NCI-H1105 (cell line): ENCODE measurements at regions not wholly inside any gene's neighbourhood (a gene's known extent, or its start where the extent isn't known, plus 50 kb on each side); places are given as distances from the start of the nearest gene placed in this dataset.
"Not testable (repeated sequence)": the region's sequence is repeated elsewhere in the genome, so short reads cannot be mapped to it uniquely, and the experiment has no call there.

Experiments
- DNase-seq: peaks from one replicate; lab custom pipeline; 2025; lab: John Stamatoyannopoulos, UW

DNA sequence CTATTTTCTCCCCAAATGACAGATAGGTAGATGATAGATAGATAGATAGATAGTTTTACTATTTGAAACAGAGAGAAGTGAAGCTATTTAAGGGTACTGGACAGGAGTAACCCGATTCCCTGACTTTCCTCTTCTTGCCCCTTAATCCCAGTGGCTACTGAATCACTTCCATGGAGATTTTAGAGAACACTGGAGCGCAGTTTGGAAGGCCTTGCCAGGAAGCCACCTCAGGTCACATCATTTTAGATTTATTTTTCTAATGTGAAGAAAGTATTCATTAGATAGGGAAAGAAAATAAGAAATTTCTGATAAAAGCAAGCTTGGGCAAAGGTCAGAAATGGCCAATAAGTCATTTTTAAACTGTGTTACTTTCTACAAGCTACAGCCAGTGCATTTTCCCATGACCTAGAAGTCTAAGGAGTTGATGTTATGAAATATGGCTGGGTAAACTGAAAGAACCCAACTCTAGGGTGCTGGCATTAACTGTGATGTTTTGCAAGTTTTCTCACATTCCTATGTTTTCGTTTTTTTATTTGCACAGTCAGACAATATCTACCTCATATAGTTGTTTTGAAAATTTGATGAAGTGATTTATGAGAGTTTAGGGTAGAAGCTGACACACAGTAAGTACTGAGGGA lies 544.7 kb upstream of the PTGER4 start:
- DNase-seq, result no peak

DNA sequence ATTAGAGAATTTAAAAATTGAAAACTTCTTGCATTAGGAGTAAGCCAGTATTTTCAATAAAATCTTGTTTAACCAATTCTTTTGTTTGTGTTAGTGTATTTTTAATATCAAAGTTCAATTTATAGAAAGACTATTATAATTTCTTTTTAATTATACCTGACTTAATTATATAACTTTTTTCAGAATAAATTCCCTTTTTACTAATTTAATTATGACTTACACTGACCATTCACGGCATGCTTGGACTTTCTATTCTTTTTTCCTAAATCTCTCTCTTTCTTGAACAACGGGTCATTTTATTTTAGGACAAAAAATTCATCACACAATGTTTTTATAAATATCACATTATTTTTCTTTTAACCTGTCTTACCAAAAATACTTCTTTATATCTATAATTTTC lies 555.3 kb upstream of the PTGER4 start:
- no peak for DNase-seq

DNA sequence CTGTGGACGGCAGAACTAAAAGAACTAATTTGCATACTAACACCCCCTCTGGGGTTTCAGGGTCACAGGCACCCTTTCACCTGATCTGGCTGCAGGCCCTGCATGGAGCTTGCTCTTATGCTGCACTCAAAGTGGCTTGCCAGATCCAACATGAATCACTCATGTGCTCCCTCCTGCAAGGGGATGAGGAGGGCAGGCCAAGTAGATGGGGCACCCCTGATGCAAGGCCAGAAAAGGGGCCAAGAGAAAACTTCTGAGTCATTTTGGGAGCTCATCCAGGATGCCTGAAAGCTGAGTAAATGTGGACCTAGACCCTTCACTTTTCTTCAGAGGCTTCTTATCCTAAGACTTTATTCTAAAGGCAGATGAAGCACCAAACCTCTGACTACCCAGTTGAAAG lies 558.5 kb upstream of the PTGER4 start:
- no peak for DNase-seq

DNA sequence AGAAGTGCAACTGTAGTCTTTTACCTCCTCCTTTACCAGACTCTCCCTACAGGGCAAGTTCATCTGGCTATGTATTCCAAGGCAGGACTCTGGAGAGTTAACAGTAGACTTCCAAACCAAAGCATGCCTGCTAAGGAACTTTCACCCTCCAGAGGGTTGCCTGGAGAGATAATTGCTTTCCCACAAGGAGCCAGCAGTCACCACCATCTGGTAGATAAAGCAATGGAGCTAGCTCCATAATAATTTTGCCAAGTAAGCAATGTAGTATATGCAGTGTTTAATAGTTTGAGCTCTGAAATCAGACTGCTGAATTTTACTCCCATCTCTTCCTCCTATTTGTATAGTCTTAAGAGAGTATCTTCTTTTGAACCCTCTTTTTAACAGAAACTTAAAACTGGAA lies 566.8 kb upstream of the PTGER4 start:
- no peak for DNase-seq

DNA sequence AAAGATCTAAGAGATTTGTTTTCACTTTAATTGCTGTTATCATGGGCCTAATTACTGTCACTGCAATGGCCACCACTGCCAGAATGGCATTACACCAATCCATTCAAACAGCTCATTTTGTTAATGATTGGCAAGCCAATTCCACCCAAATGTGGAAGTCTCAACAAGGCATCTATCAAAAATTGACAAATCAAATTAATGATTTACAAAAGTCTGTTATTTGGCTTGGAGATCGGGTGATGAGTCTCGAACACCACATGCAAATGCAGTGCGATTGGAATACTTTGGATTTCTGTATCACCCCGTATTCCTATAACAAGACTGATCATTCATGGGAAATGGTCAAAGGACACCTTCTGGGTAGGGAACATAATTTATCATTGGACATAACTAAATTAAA lies 568.7 kb upstream of the PTGER4 start:
- DNase-seq, result not testable (repeated sequence)

DNA sequence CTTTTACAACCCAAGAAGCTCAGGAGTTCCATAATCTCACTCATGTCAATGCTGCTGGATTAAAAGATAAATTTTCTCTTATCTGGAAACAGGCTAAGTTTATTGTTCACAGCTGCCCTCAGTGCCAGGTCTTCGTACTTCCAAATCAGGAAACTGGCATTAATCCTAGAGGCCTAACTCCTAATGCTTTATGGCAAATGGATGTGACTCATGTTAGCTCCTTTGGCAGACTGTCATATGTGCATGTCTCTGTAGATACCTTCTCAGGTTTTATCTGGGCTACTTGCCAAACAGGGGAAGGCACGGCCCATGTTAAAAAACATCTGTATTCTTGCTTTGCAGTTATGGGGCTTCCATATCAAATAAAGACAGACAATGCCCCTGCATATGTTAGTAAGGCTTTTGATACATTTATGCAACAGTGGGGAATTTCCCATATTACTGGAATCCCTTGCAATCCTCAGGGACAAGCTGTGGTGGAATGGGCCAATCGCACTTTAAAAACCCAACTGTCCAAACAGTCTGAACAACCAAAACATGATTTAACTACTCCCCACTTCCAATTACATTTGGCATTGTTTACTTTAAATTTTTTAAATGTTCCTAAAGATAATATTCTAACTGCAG lies 570.8 kb upstream of the PTGER4 start:
- DNase-seq, result not testable (repeated sequence)

DNA sequence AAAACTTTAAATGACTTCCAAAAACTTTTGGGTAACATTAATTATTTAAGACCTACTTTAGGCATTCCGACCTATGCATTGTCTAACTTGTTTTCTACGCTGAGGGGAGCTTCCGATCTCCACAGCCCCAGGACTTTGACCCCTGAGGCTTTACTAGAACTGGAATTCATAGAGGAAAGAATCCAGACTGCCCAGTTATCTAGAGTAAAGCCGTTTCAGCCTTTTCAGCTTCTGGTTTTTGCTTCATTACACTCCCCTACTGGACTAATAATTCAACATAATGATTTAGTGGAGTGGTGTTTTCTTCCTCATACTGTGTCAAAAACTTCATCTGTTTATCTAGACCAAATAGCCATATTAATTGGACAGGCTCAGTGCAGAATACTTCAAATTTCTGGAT lies 571.9 kb upstream of the PTGER4 start:
- not testable (repeated sequence) for DNase-seq

DNA sequence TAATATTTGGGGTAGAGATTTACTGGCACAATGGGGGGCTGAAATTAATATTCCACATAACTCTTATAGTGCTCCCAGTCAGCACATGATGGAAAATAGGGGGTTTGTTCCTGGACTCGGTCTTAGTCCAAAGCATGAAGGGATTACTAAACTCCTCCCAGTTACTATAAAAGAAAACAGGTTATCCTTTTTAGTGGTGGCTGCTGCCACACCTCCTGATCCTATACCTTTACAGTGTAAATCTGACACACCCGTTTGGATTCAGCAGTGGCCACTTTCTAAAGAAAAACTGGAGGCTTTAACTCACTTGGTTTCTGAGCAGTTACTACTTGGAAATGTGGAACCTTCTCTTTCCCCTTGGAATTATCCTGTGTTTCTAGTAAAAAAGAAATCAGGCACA lies 572.9 kb upstream of the PTGER4 start:
- DNase-seq, result no peak

DNA sequence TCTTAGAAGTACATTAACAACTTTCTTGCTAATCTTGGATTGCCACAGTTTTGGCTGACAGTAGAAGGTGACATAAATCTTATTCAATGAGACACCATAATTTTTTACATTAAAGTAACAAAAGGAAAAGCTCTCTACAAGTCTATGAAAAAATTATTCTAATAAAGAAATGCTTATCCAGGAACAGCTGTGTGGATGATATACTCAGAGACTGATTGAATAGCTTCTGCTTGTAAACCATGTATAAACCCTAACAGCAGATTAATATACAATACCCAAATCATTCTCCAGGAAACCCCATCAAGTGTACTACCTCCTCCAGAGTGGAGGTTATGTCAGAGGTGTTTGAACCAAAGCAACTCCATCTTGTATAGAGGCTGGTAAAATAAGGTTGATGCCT lies 581.4 kb upstream of the PTGER4 start:
- no peak for DNase-seq

DNA sequence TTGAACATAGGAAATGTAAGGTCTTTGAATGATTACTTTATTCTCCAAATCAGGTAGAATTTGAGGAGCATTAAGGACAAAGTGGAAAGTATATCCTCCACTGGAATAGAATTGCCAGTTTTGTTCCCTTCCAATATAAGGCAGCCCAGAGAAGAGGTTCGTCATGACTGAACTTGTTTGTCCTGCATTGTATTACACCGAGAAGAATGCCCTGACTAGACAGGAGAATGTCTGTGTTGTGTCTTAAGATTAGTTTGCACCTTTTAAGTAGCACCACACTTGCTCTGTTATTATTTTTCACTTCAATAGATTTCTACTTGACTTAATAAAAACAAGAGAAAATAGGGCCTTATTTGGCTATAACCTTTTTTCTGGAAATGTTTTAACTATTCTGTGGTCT lies 586.2 kb upstream of the PTGER4 start:
- DNase-seq, result no peak

DNA sequence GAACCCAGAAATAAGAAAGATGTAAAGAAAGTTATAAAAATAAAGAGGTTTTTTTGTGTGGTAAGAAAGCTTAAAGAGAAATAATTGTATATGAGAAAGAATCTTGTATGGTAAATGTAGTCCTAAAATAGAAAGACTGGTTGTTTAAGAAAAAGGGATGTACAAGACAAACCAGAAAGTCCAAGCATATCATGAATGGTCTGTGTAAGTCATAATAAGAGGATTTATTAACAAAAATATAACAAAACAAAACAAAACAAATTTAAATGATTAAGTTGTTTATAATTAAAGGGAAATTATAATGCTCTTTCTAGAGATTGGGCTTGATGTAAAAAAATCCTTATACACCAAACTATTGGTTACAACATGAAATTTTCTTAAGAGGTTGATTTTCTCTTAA lies 590.4 kb upstream of the PTGER4 start:
- no peak for DNase-seq

DNA sequence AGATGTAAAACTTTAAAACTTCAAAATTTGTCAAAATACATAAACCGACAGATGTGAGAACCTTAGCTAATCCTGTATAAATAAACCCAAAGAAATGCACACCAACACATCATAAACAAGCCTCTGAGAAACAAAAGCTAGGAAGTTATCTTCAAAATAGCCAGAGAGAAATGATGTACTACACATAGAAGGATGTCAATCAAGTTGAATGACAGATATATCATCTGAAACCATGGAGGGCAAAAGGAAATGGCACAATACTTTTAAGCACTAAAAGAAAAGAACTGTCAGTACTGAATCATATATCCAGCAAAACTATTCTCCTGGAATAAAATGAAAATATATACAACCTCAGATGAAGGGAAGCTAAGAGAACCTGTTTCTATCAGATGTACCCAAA lies 595.1 kb upstream of the PTGER4 start:
- DNase-seq, result no peak

DNA sequence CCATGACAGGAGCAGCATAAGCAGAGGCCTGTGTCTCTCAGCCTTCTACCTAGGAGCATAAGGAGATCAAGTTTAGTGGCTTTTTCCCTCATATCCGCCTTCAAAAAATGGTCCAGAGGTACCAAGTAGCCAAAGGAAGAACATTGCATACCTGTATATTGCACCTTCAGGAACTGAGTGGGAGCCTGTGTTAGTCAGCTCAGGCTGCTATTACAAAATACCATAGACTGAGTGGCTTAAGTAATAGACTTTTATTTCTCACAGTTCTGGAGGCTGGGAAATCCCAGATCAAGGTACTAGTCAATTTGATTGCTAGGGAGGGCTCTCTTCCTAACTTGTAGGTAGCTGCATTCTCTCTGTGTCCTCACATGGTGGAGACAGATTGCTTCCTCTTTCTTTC lies 597.4 kb upstream of the PTGER4 start:
- DNase-seq, result no peak

DNA sequence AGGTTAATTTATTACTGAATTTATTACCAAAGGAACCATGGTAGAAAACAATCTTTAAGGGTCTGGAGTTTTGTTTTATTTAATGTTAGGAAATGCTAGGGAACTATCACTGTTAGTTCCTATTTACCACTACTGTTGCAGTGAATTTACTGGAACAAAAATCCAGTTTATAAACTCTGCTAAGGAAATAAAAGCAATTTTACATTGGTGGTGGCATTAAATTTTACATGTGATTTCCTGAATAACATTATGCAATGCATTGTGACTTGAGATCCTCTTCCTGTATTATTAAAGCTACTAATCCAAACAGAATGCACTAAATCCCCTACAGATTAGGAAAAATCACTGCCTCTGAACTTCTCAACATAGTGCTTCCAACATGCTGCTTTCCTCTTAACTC lies 599.5 kb upstream of the PTGER4 start:
- DNase-seq, result no peak

DNA sequence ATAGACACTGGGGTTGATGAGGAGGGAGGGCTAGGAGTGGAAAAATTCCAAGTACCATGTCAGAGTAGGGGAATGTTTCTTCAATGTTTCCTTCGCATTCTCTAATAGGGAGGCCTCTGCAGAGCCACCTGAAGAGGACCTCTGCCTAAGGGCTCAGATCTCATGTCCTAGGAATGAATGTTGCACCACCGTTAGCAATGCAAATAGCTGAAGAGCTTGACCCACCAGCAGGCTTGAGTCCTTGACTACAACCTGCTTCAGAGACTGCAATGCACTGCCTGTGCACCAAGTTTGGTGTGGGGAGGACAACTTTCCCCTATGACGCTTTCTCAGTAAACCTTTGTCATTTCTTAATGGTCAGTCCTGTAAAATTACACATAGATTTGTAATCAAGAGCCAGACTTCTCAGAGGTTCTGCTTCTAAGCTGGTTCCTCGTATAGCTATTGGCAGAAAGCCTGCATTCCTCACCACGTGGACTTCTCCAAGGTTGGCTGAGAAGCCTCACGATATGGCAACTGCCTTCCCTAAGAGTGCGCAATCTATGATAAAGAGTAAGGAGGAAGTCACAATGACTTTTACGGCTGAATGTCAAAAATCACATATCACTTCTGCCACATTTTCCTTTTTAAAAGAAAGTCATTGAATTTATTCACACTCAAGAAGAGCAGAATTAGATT lies 600.7 kb upstream of the PTGER4 start:
- DNase-seq, result no peak

DNA sequence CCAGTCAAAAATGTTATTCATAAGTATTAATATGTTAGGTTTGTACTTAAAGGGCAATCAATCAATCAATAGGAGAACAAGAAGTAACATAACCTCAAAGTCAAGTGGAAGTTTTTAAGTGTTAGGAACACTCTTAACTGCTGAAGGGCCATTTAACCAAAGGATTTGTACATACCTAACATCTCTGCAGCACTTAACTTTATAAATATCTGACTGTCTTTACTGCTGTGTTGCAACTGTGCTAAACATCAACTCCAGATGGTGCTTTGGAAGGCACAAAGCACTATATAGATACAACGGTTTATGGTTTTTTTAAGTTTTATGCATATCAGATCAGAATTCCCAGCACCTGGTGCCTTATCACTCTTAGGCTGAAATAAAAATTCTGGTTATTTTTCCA lies 604.9 kb upstream of the PTGER4 start:
- no peak for DNase-seq

DNA sequence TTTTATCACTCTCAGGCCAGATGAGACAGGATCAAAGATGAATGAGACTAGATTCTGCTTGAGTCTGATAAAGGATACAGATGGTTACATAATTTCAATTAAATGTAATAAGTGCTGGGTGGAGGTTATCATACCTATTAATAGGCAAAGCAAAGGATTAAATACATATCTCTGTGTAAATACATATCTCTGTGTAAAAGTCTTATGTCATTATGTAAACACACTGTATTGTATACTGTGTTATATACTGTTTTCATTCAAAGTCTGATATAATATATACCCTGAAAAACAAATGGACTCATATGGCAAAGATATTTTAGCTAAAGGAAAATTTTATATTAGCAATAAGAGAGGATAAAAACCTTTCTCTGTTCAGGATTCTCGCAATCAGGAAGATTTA lies 605.8 kb upstream of the PTGER4 start:
- DNase-seq, result no peak

DNA sequence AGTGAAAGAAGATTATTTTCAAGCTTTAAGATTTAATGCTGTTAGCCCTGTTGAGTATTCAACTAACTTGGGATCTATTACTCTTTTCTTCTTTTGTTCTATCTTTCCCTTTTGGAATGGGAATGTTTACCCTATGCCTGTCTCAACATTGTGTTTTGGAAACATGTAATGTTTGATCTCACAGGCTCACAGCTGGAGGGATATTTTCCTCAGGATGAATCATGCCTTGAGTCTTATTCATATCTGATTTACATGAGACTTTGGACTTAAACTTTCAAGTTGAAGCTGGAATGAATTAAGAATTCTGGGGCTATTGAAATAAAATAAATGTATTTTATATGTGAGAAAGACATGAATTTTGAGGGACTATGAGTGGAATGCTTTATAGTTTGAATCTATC lies 607.8 kb upstream of the PTGER4 start:
- no peak for DNase-seq

DNA sequence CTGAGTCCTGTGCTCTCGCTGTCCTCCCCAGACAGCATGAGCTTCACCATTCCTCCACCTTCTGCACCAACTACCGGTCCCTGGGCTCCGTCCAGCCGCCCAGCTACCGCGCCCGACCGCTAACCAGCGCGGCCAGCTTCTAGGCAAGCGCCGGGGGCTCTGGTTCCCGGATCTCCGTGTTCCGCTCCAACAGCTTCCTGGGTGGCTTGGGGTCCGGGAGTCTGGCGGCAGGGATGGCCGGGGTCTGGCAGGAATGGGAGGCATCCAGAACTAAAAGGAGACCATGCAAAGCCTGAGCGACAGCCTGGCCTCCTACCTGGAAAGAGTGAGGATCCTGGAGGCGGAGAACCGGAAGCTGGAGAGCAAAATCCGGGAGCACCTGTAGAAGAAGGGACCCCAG lies 613.1 kb upstream of the PTGER4 start:
- no peak for DNase-seq

DNA sequence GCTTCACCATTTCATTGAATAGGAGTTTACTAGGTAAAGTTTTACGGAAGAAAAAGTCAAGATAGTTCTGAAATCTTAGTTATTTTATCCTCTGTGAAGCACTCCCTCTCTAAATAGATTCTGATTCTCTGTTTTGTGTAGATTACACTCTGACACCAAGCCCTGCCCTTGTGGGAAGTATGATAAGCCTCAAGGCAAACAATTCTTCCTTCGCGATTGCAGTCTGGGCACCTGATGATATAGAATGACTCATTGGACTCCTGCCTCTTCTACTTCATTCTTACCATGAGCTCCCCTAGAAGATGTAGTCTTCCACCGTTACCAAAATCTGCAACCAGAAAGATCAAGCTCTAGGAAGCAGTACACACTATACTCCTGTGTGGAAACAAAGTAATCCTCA lies 626.9 kb upstream of the PTGER4 start:
- no peak for DNase-seq

DNA sequence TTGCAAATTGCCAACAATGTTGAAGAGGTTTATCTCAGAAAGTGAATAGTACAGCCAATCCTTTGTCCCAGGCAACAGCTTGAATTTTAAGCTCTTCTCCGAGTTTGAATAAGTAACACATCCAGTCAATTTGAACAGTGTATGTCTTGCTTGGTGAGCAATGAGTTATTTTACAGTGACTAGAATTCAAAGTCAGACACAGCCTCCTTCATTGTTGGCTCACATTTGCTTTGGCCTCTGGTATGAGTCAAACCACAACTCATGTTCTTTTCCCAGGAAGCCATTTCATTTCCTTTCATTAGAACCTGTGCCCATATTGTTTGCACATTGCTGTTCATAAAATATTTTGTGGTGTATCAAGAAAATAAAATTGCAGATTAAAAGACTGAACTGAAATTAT lies 622.0 kb upstream of the DAB2 start:
- DNase-seq, result no peak

DNA sequence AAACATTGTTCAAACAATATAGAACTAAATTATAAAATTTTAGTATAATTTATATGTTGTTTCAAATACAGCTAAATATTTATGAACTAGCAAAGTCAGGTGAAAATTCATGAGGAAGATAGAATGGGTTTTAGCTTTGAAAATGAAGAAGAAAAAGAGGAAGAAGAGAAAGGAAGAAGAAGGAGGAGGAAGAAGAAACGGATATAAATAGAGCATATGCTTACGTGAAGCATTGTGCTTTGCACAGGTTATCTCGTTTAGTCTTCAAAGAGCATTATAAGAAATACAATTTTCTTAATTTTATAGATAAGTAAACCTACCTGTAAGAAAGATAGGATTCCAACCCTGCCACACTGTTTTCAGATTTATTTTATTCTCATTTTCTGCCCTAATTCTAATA lies 620.6 kb upstream of the DAB2 start:
- no peak for DNase-seq

DNA sequence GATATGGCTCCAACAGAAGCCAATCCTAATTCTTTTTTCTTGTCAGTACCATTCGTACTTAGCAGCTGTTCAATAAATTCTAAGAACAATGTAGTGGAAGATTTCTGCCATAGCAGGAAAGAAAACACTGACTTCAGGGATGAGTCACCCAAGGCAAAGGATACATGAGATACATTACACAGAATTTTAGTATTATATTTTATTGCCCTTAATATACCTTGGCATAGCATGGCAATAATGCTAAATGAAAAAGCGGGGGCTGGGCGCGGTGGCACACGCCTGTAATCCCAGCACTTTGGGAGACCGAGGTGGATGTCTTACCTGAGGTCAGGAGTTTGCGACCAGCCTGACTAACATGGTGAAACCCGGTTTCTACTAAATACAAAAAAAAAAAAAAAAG lies 619.1 kb upstream of the DAB2 start:
- DNase-seq, result no peak

DNA sequence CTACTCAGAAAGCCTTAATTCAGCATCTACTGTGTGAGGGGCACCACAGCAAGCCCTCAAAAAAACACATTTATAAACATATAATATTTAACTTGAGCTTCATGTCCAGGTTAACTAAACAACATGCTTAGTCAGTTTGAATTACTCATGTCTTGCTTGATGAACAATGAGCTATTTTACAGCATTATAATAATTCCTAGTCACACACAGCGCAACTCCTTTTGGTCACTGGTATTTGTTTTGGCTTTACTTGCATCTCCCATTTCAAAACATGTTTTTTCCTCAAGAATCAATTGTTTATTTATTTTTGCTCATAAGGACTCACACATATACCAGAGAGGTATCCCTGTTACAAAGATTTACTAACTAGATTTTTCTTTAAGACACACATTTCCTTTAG lies 616.7 kb upstream of the DAB2 start:
- no peak for DNase-seq
